ENCODE measurements at regions not wholly inside any gene's neighbourhood (a gene's known extent, or its start where the extent isn't known, plus 50 kb on each side); places are given as distances from the start of the nearest gene placed in this dataset.

- no peaks in the 10 kb centered on the region for H3K79me2 ChIP-seq (ENCODE audit: insufficient read depth, low read length)
- no peaks in the 10 kb centered on the region for H3F3A ChIP-seq (ENCODE audit: low read depth)
- no peak overlapping the region for H3K4me3 ChIP-seq (ENCODE audit: low read length, poor library complexity, severe bottlenecking)
- H3K9ac ChIP-seq (ENCODE audit: low read depth, low read length, poor library complexity, severe bottlenecking) = no peak overlapping the region
- TF ChIP-seq, protein P1, sequence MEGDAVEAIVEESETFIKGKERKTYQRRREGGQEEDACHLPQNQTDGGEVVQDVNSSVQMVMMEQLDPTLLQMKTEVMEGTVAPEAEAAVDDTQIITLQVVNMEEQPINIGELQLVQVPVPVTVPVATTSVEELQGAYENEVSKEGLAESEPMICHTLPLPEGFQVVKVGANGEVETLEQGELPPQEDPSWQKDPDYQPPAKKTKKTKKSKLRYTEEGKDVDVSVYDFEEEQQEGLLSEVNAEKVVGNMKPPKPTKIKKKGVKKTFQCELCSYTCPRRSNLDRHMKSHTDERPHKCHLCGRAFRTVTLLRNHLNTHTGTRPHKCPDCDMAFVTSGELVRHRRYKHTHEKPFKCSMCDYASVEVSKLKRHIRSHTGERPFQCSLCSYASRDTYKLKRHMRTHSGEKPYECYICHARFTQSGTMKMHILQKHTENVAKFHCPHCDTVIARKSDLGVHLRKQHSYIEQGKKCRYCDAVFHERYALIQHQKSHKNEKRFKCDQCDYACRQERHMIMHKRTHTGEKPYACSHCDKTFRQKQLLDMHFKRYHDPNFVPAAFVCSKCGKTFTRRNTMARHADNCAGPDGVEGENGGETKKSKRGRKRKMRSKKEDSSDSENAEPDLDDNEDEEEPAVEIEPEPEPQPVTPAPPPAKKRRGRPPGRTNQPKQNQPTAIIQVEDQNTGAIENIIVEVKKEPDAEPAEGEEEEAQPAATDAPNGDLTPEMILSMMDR (conservative IDR thresholded peaks at IDR 0.05; ENCODE audit: low read length) = no peak
- no peak for TF ChIP-seq EZH2phosphoT487 (IDR thresholded peaks at IDR 0.05; ENCODE audit: borderline replicate concordance)
- H3K4me1 ChIP-seq (ENCODE audit: insufficient read depth, low read length, poor library complexity, severe bottlenecking) = no peaks in the 10 kb centered on the region
- no peaks in the 10 kb centered on the region for H3K9me2 ChIP-seq (replicated peaks; ENCODE audit: low read depth, low read length)
- H2AFZ ChIP-seq (ENCODE audit: low read length) = no peak overlapping the region
- no peaks in the 10 kb centered on the region for H3K27me3 ChIP-seq (ENCODE audit: insufficient read depth, low read length, poor library complexity, severe bottlenecking)
- H3K4me2 ChIP-seq (ENCODE audit: low read depth, low read length, poor library complexity, severe bottlenecking) = no peak overlapping the region
- H3K36me3 ChIP-seq (ENCODE audit: insufficient read depth, low read length) = no peaks in the 10 kb centered on the region
- no peaks in the 10 kb centered on the region for H4K20me1 ChIP-seq (ENCODE audit: insufficient read depth, low read length, poor library complexity, severe bottlenecking)
- peaks cover 5% of the 10 kb centered on the region; the same call in 1 of the 2 replicates for H3K9me3 ChIP-seq (ENCODE audit: insufficient read depth, low read depth, low read length)
Measured at GRCh38 chr13:22937241-22937640, 243.5 kb upstream of the SGCG start.

DNA sequence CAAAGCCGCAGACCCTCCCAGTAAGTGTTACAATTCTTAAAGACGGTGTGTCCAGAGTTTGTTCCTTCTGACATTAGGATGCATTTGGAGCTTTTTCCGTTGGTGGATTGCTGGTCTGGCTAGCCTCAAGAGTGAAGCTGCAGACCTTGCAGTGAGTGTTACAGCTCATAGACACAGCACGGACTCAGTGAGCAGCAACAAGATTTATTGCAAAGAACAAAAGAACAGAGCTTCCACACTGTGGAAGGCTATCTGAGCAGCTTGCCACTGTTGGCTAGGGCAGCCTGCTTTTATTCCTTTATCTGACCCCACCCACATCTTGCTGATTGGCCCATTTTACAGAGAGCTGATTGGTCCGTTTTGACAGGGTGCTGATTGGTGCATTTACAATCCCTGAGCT, 242.8 kb upstream of the SGCG start:
- Histone ChIP-seq H3K4me2 (ENCODE audit: low read depth, low read length, poor library complexity, severe bottlenecking) (no peak overlapping the region), H3F3A (ENCODE audit: low read depth) (no peaks in the 10 kb centered on the region), H4K20me1 (ENCODE audit: insufficient read depth, low read length, poor library complexity, severe bottlenecking) (no peaks in the 10 kb centered on the region), H3K9me2 (replicated peaks; ENCODE audit: low read depth, low read length) (no peaks in the 10 kb centered on the region), H3K79me2 (ENCODE audit: insufficient read depth, low read length) (no peaks in the 10 kb centered on the region), H3K4me3 (ENCODE audit: low read length, poor library complexity, severe bottlenecking) (no peak overlapping the region), H3K27me3 (ENCODE audit: insufficient read depth, low read length, poor library complexity, severe bottlenecking) (no peaks in the 10 kb centered on the region), H2AFZ (ENCODE audit: low read length) (no peak overlapping the region), H3K36me3 (ENCODE audit: insufficient read depth, low read length) (no peaks in the 10 kb centered on the region), H3K4me1 (ENCODE audit: insufficient read depth, low read length, poor library complexity, severe bottlenecking) (no peaks in the 10 kb centered on the region), H3K9me3 (ENCODE audit: insufficient read depth, low read depth, low read length) (peaks cover 5% of the 10 kb centered on the region; the same call in 1 of the 2 replicates), H3K9ac (ENCODE audit: low read depth, low read length, poor library complexity, severe bottlenecking) (no peak overlapping the region)
- TF ChIP-seq, protein P1 (conservative IDR thresholded peaks at IDR 0.05; ENCODE audit: low read length) = no peak
- no peak for TF ChIP-seq EZH2phosphoT487 (IDR thresholded peaks at IDR 0.05; ENCODE audit: borderline replicate concordance)

- Histone ChIP-seq H3K4me2 (ENCODE audit: low read depth, low read length, poor library complexity, severe bottlenecking) (no peak overlapping the region), H3K9me2 (replicated peaks; ENCODE audit: low read depth, low read length) (no peaks in the 10 kb centered on the region), H3K27me3 (ENCODE audit: insufficient read depth, low read length, poor library complexity, severe bottlenecking) (no peaks in the 10 kb centered on the region), H3K4me3 (ENCODE audit: low read length, poor library complexity, severe bottlenecking) (no peak overlapping the region), H3K79me2 (ENCODE audit: insufficient read depth, low read length) (no peaks in the 10 kb centered on the region), H2AFZ (ENCODE audit: low read length) (no peak overlapping the region), H3K9me3 (ENCODE audit: insufficient read depth, low read depth, low read length) (peaks cover 5% of the 10 kb centered on the region; the same call in 1 of the 2 replicates), H3F3A (ENCODE audit: low read depth) (no peaks in the 10 kb centered on the region), H3K36me3 (ENCODE audit: insufficient read depth, low read length) (no peaks in the 10 kb centered on the region), H3K4me1 (ENCODE audit: insufficient read depth, low read length, poor library complexity, severe bottlenecking) (no peaks in the 10 kb centered on the region), H3K9ac (ENCODE audit: low read depth, low read length, poor library complexity, severe bottlenecking) (no peak overlapping the region), H4K20me1 (ENCODE audit: insufficient read depth, low read length, poor library complexity, severe bottlenecking) (no peaks in the 10 kb centered on the region)
- TF ChIP-seq, protein P1 (conservative IDR thresholded peaks at IDR 0.05; ENCODE audit: low read length) = no peak
- TF ChIP-seq EZH2phosphoT487 (IDR thresholded peaks at IDR 0.05; ENCODE audit: borderline replicate concordance) = no peak
Measured at GRCh38 chr13:22938576-22938975, 242.2 kb upstream of the SGCG start.
